ENCODE measurements at regions not wholly inside any gene's neighbourhood (a gene's known extent, or its start where the extent isn't known, plus 50 kb on each side); places are given as distances from the start of the nearest gene placed in this dataset.

GRCh38 chr7:45484094-45484493 lies 90.1 kb upstream of the ADCY1 start:
- TF ChIP-seq CTCF (IDR thresholded peaks at IDR 0.05): no peak
- no peak for TF ChIP-seq POLR2A (IDR thresholded peaks at IDR 0.05)
